ENCODE measurements at regions not wholly inside any gene's neighbourhood (a gene's known extent, or its start where the extent isn't known, plus 50 kb on each side); places are given as distances from the start of the nearest gene placed in this dataset.

GRCh38 chr11:70834984-70835560, 417.3 kb downstream of the SHANK2 start:
- no peak for TF ChIP-seq SP1 (IDR thresholded peaks at IDR 0.05)
- TF ChIP-seq ELF4 (IDR thresholded peaks at IDR 0.05): no peak
- no peak for TF ChIP-seq LEF1 (IDR thresholded peaks at IDR 0.05; ENCODE audit: borderline replicate concordance)
- TF ChIP-seq FOXM1 (IDR thresholded peaks at IDR 0.05; ENCODE audit: borderline replicate concordance): no peak
- no peak for TF ChIP-seq NFRKB (IDR thresholded peaks at IDR 0.05)
- TF ChIP-seq ARNT (IDR thresholded peaks at IDR 0.05): no peak
- TF ChIP-seq SUZ12 (IDR thresholded peaks at IDR 0.05): no peak
- TF ChIP-seq ZNF384 (IDR thresholded peaks at IDR 0.05): no peak

Measured in HEK293T (cell line).